OCI-LY1 (cell line): ENCODE measurements at regions not wholly inside any gene's neighbourhood (a gene's known extent, or its start where the extent isn't known, plus 50 kb on each side); places are given as distances from the start of the nearest gene placed in this dataset.

ENCODE experiments used
- EZH2 ChIP-seq: fragments of 200-600 bp; sonication (generic), shearing (Covaris generic); IDR thresholded peaks from 2 replicates; pipeline ENCODE4 v1.8.0; 2017; ENCODE audit warnings: borderline replicate concordance, mixed run types, mild to moderate bottlenecking, antibody characterized with exemption, low read length, moderate library complexity, mixed read lengths
- TF ChIP-seq, protein P1 (sequence below): fragments of 200-600 bp; sonication (generic), shearing (Covaris generic); IDR thresholded peaks from 2 replicates; pipeline ENCODE4 v1.5.1; 2017; ENCODE audit warnings: mild to moderate bottlenecking, antibody characterized with exemption, low read length, moderate library complexity, mixed read lengths

DNA sequence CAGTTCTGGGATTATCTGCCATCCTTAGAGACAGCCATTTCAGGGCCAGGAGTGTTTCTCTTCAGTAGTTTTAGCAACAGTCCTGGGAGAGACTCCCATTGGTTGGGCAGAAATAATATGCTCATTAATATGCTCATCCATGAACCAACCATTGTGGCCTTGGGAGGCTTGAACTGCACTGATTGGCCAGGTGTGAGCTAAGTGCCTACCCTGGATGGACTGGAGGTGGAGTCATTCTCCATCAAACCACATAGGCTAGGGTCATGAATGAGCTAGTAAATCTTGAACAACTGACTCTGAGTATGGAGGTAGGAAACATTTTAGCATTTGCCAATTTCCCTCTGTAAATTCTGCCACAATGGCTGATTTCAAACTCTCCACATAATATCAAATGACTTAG lies 70.2 kb upstream of the ZFP64 start:
- TF ChIP-seq, protein P1, sequence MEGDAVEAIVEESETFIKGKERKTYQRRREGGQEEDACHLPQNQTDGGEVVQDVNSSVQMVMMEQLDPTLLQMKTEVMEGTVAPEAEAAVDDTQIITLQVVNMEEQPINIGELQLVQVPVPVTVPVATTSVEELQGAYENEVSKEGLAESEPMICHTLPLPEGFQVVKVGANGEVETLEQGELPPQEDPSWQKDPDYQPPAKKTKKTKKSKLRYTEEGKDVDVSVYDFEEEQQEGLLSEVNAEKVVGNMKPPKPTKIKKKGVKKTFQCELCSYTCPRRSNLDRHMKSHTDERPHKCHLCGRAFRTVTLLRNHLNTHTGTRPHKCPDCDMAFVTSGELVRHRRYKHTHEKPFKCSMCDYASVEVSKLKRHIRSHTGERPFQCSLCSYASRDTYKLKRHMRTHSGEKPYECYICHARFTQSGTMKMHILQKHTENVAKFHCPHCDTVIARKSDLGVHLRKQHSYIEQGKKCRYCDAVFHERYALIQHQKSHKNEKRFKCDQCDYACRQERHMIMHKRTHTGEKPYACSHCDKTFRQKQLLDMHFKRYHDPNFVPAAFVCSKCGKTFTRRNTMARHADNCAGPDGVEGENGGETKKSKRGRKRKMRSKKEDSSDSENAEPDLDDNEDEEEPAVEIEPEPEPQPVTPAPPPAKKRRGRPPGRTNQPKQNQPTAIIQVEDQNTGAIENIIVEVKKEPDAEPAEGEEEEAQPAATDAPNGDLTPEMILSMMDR: no peak
- TF ChIP-seq EZH2: no peak
